Right lobe of liver (tissue), 6 donors: ENCODE measurements at regions not wholly inside any gene's neighbourhood (a gene's known extent, or its start where the extent isn't known, plus 50 kb on each side); places are given as distances from the start of the nearest gene placed in this dataset.

Source experiments
- ATAC-seq, 4 donors: fragments of 200-7000 bp; cut with Tn5 transposase; one replicate each; pipeline ENCODE4 v1.9.1; 2020; ENCODE audit warnings: mild to moderate bottlenecking in 4 of 4, moderate library complexity in 4 of 4
- DNase-seq, 3 donors: peaks; one replicate each; pipeline ENCODE4 v3.0.0-alpha.2; 2020
- H3K27ac ChIP-seq, 3 donors: fragments of 200-600 bp; one replicate each; pipeline ENCODE4 v1.8.0; 2022
- H3K27me3 ChIP-seq, 2 donors: fragments of 200-600 bp; one replicate each; pipeline ENCODE4 v1.8.0; 2022
- H3K36me3 ChIP-seq, 4 donors: fragments of 200-600 bp; sonication (generic) in 1 of 4; one replicate each; pipeline versions ENCODE4 v1.5.1 to v1.8.0; 2017 to 2022; ENCODE audit warnings: control low read depth in 1 of 4
- H3K4me1 ChIP-seq, 4 donors: fragments of 200-600 bp; sonication (generic) in 1 of 4; one replicate each; pipeline versions ENCODE4 v1.5.1 to v1.8.0; 2017 to 2022; ENCODE audit warnings: control low read depth in 1 of 4
- H3K4me3 ChIP-seq, 3 donors: fragments of 200-600 bp; one replicate each; pipeline ENCODE4 v1.8.0; 2022
- H3K9me3 ChIP-seq, 4 donors: fragments of 200-600 bp; sonication (generic) in 1 of 4; one replicate each; pipeline versions ENCODE4 v1.5.1 to v1.8.0; 2017 to 2022; ENCODE audit warnings: control low read depth in 1 of 4
- CTCF ChIP-seq, 4 donors: fragments of 200-600 bp in 3 of 4; fragments of 450-650 bp in 1 of 4; IDR thresholded peaks; one replicate each; pipeline versions ENCODE4 v1.5.1 to v1.8.0; 2016 to 2022; ENCODE audit warnings: antibody characterized with exemption in 4 of 4, mild to moderate bottlenecking in 2 of 4
- POLR2A ChIP-seq: fragments of 450-650 bp; IDR thresholded peaks from one replicate; pipeline ENCODE4 v1.6.1; 2017; ENCODE audit warnings: antibody characterized with exemption, mild to moderate bottlenecking
- WGBS: methylation state at CpG from one replicate; pipeline ENCODE4 v1.1.6; 2018; ENCODE audit warnings: low coverage, low lambda C conversion rate; ENCODE audit not compliant: insufficient coverage; ENCODE audit errors: missing lambda C conversion rate; 5-methylcytosine and 5-hydroxymethylcytosine counted together
- intact Hi-C, 2 donors: fragments of 100-400 bp; cut with DNase I; formaldehyde crosslinking; loops; one replicate each; pipeline versions ENCODE4 v1.11.2 to v1.14.1; 2022
- donor health status: DM: no; HTN: yes; CAD: no.
- donor health status: DM: no; HTN: no; CAD: no.
- donor health status: DM: no; HTN: no; CAD: no.
- donor health status: DM: no; HTN: yes; CAD: no.
- donor health status: DM: no; HTN: yes; CAD: no.

- Histone ChIP-seq H3K36me3 (no peaks in the 10 kb centered on the region), H3K27me3 (no peaks in the 10 kb centered on the region), H3K27ac (no peak overlapping the region), H3K4me3 (no peak overlapping the region), H3K4me1 (no peaks in the 10 kb centered on the region), H3K9me3 (no peaks in the 10 kb centered on the region)
- no peak for ATAC-seq
- 78% methylated on average over 5 of the region's 10 CpGs for WGBS
- TF ChIP-seq CTCF (IDR thresholded peaks at IDR 0.05) = no peak
- DNase-seq = no peak
- intact Hi-C loops = no loop called here
Observed at GRCh38 chr13:29964181-29964845, 113.9 kb upstream of the UBL3 start.

GRCh38 chr13:29963089-29963488 lies 112.7 kb upstream of the UBL3 start:
- intact Hi-C loops = no loop called here
- no peak for ATAC-seq
- Histone ChIP-seq H3K36me3 (no peaks in the 10 kb centered on the region), H3K27ac (no peak overlapping the region), H3K4me1 (no peaks in the 10 kb centered on the region), H3K27me3 (no peaks in the 10 kb centered on the region), H3K9me3 (no peaks in the 10 kb centered on the region), H3K4me3 (no peak overlapping the region)
- no peak for DNase-seq
- no peak for TF ChIP-seq CTCF (IDR thresholded peaks at IDR 0.05)
- 71% methylated on average over 3 of the region's 3 CpGs for WGBS

GRCh38 chr13:29961036-29961670 lies 110.7 kb upstream of the UBL3 start:
- ATAC-seq = no peak
- intact Hi-C loops = no loop called here
- no peaks in the 10 kb centered on the region for H3K27me3 ChIP-seq
- no peak for DNase-seq
- no peaks in the 10 kb centered on the region for H3K4me1 ChIP-seq
- TF ChIP-seq CTCF (IDR thresholded peaks at IDR 0.05) (no peak), POLR2A (no peak)
- no peaks in the 10 kb centered on the region for H3K9me3 ChIP-seq
- no peaks in the 10 kb centered on the region for H3K36me3 ChIP-seq
- no peak overlapping the region for H3K27ac ChIP-seq
- no peak overlapping the region for H3K4me3 ChIP-seq
- WGBS = 78% methylated on average over 5 of the region's 14 CpGs

DNA sequence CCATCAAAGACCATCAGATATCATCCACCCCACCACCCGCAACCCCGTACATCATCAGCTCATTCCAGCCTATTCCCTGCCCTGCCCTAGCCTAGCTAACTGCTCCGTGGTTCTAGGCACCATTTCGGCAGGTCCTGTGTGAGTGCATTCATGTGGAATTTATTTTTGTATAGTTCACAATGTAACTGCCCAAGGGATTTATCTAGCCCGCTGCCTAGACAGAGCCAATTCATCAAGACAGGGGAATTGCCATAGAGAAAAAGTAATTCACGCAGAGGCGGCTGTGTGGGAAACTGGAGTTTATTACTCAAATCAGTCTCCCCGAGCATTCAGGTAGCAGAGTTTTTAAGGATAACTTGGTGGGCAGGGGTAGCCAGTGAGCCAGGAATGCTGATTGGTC lies 109.2 kb upstream of the UBL3 start:
- TF ChIP-seq POLR2A = no peak
- TF ChIP-seq CTCF (IDR thresholded peaks at IDR 0.05) = no peak
- Histone ChIP-seq H3K9me3 (no peaks in the 10 kb centered on the region), H3K27me3 (no peaks in the 10 kb centered on the region), H3K36me3 (no peaks in the 10 kb centered on the region), H3K4me3 (no peak overlapping the region), H3K4me1 (no peaks in the 10 kb centered on the region), H3K27ac (no peak overlapping the region)
- WGBS = 91% methylated on average over 8 of the region's 8 CpGs
- no peak for DNase-seq
- intact Hi-C loops = no loop called here
- ATAC-seq = no peak
